H9 (cell line): ENCODE measurements at regions not wholly inside any gene's neighbourhood (a gene's known extent, or its start where the extent isn't known, plus 50 kb on each side); places are given as distances from the start of the nearest gene placed in this dataset.

ENCODE experiments used
- DNase-seq: peaks from one replicate; pipeline ENCODE4 v3.0.0-alpha.2; 2017
- H2AFZ ChIP-seq: one replicate; pipeline ENCODE4 v1.6.1; 2013; ENCODE audit warnings: mild to moderate bottlenecking, low read length, control low read depth, moderate library complexity
- H2AK5ac ChIP-seq: 2 replicates; pipeline ENCODE4 v1.6.1; 2013; ENCODE audit warnings: low read length, control low read depth, mixed read lengths; ENCODE audit not compliant: insufficient read length
- H2BK120ac ChIP-seq: one replicate; pipeline ENCODE4 v1.6.1; 2013; ENCODE audit warnings: low read depth, mild to moderate bottlenecking, low read length, control low read depth, inconsistent platforms; ENCODE audit not compliant: poor library complexity, severe bottlenecking
- H2BK12ac ChIP-seq: 2 replicates; pipeline ENCODE4 v1.6.1; 2013; ENCODE audit warnings: low read length, control low read depth, mixed read lengths, low read depth; ENCODE audit not compliant: insufficient read length
- H2BK15ac ChIP-seq: 2 replicates; pipeline ENCODE4 v1.6.1; 2013; ENCODE audit warnings: low read depth, low read length, control low read depth
- H2BK20ac ChIP-seq: one replicate; pipeline ENCODE4 v1.6.1; 2013; ENCODE audit warnings: low read depth, mild to moderate bottlenecking, low read length, control low read depth, inconsistent platforms; ENCODE audit not compliant: poor library complexity, severe bottlenecking
- H2BK5ac ChIP-seq: 2 replicates; pipeline ENCODE4 v1.6.1; 2013; ENCODE audit warnings: low read length, control low read depth, mixed read lengths; ENCODE audit not compliant: insufficient read length
- H3K14ac ChIP-seq: 2 replicates; pipeline ENCODE4 v1.6.1; 2013; ENCODE audit warnings: low read length, control low read depth; ENCODE audit not compliant: insufficient read depth
- H3K18ac ChIP-seq: 2 replicates; pipeline ENCODE4 v1.6.1; 2013; ENCODE audit warnings: low read depth, mild to moderate bottlenecking, mixed read lengths, low read length, control low read depth; ENCODE audit not compliant: insufficient read length
- H3K23ac ChIP-seq: 2 replicates; pipeline ENCODE4 v1.6.1; 2013; ENCODE audit warnings: low read length, control low read depth, mixed read lengths, low read depth; ENCODE audit not compliant: insufficient read length
- H3K23me2 ChIP-seq: 2 replicates; pipeline ENCODE4 v1.6.1; 2013; ENCODE audit warnings: low read depth, mild to moderate bottlenecking, mixed read lengths, low read length, control low read depth; ENCODE audit not compliant: insufficient read length, poor library complexity, severe bottlenecking
- H3K27ac ChIP-seq: 2 replicates; pipeline ENCODE4 v1.5.1; 2013; ENCODE audit warnings: low read length, control low read depth, mixed read lengths, low read depth; ENCODE audit not compliant: insufficient read length
- H3K27me3 ChIP-seq: 2 replicates; pipeline ENCODE4 v1.6.1; 2013; ENCODE audit warnings: low read length, control low read depth, inconsistent platforms; ENCODE audit not compliant: insufficient read depth
- H3K4ac ChIP-seq: 2 replicates; pipeline ENCODE4 v1.6.1; 2013; ENCODE audit warnings: low read depth, mild to moderate bottlenecking, control low read depth, inconsistent platforms, low read length, moderate library complexity
- H3K4me1 ChIP-seq: 2 replicates; pipeline ENCODE4 v1.6.1; 2013; ENCODE audit warnings: low read length, control low read depth, inconsistent platforms; ENCODE audit not compliant: insufficient read depth
- H3K4me2 ChIP-seq: 2 replicates; pipeline ENCODE4 v1.6.1; 2013; ENCODE audit warnings: low read length, control low read depth, mixed read lengths; ENCODE audit not compliant: insufficient read length, insufficient read depth
- H3K56ac ChIP-seq: 2 replicates; pipeline ENCODE4 v1.6.1; 2013; ENCODE audit warnings: low read depth, mild to moderate bottlenecking, mixed read lengths, low read length, control low read depth; ENCODE audit not compliant: insufficient read length
- H3K79me1 ChIP-seq: 2 replicates; pipeline ENCODE4 v1.6.1; 2013; ENCODE audit warnings: low read depth, mild to moderate bottlenecking, moderate library complexity, low read length, control low read depth, inconsistent platforms; ENCODE audit not compliant: insufficient read depth, poor library complexity, severe bottlenecking
- H3K79me2 ChIP-seq: 2 replicates; pipeline ENCODE4 v1.6.1; 2013; ENCODE audit warnings: low read length, control low read depth, inconsistent platforms; ENCODE audit not compliant: insufficient read depth
- H3K9ac ChIP-seq: 2 replicates; pipeline ENCODE4 v1.6.1; 2013; ENCODE audit warnings: low read length, control low read depth, mixed read lengths; ENCODE audit not compliant: insufficient read length; ENCODE audit errors: extremely low read depth
- H3K9me3 ChIP-seq: one replicate; pipeline ENCODE4 v1.6.1; 2013; ENCODE audit warnings: low read depth, low read length, inconsistent platforms; ENCODE audit not compliant: control insufficient read depth
- H3T11ph ChIP-seq: one replicate; pipeline ENCODE4 v1.6.1; 2013; ENCODE audit warnings: mild to moderate bottlenecking, low read length, control low read depth, inconsistent platforms
- H4K20me1 ChIP-seq: one replicate; pipeline ENCODE4 v1.6.1; 2013; ENCODE audit not compliant: control insufficient read depth, insufficient read length, insufficient read depth
- H4K5ac ChIP-seq: 2 replicates; pipeline ENCODE4 v1.6.1; 2013; ENCODE audit warnings: low read depth, mild to moderate bottlenecking, mixed read lengths, low read length, control low read depth; ENCODE audit not compliant: insufficient read length
- H4K8ac ChIP-seq: replicated peaks from 2 replicates; pipeline ENCODE4 v1.6.1; 2013; ENCODE audit warnings: low read length, control low read depth, mixed read lengths, low read depth; ENCODE audit not compliant: insufficient read length
- H4K91ac ChIP-seq: 2 replicates; pipeline ENCODE4 v1.6.1; 2013; ENCODE audit warnings: low read depth, mild to moderate bottlenecking, moderate library complexity, mixed read lengths, low read length, control low read depth; ENCODE audit not compliant: insufficient read length
- H3K27ac Mint-ChIP-seq, 3 experiments: 2 replicates in 2 of 3; 3 replicates in 1 of 3; pipeline ENCODE4 v1.8.0; 2020 to 2021; ENCODE audit warnings: mixed read lengths in 3 of 3, mild to moderate bottlenecking in 1 of 3, moderate library complexity in 1 of 3
- H3K27me3 Mint-ChIP-seq: 2 replicates; pipeline ENCODE4 v1.8.0; 2021; ENCODE audit warnings: low read depth, mild to moderate bottlenecking, moderate library complexity, mixed read lengths
- H3K36me3 Mint-ChIP-seq, 3 experiments: 2 replicates in 2 of 3; 3 replicates in 1 of 3; pipeline ENCODE4 v1.8.0; 2020 to 2021; ENCODE audit warnings: low read depth in 3 of 3, mixed read lengths in 3 of 3; ENCODE audit not compliant: insufficient read depth in 1 of 3
- H3K4me1 Mint-ChIP-seq, 2 experiments: 2 replicates each; pipeline ENCODE4 v1.8.0; 2020; ENCODE audit warnings: mixed read lengths in 2 of 2
- H3K4me3 Mint-ChIP-seq, 2 experiments: 2 replicates in 1 of 2; 3 replicates in 1 of 2; pipeline ENCODE4 v1.8.0; 2020 to 2021; ENCODE audit warnings: mild to moderate bottlenecking in 2 of 2, mixed read lengths in 2 of 2, moderate library complexity in 1 of 2
- H3K9me3 Mint-ChIP-seq, 2 experiments: 2 replicates in 1 of 2; 3 replicates in 1 of 2; pipeline ENCODE4 v1.8.0; 2020; ENCODE audit warnings: mild to moderate bottlenecking in 2 of 2, mixed read lengths in 2 of 2, moderate library complexity in 1 of 2
- CTCF ChIP-seq: fragments of 200-600 bp; sonication (generic); conservative IDR thresholded peaks from 3 replicates; pipeline ENCODE4 v1.8.0; 2021; ENCODE audit warnings: antibody characterized with exemption, mild to moderate bottlenecking
- WGBS: extraction: QIAGEN DNeasy Blood & Tissue Kit; methylation state at CpG from one replicate; pipeline ENCODE4 v1.1.7; 2013; ENCODE audit warnings: missing lambda C conversion rate, low lambda C conversion rate, mixed read lengths; ENCODE audit not compliant: insufficient read length; ENCODE audit errors: extremely low coverage; 5-methylcytosine and 5-hydroxymethylcytosine counted together

GRCh38 chr12:111251787-111252186 is 117.1 kb downstream of the PHETA1 start:
- no peaks in the 10 kb centered on the region for H3K79me1 ChIP-seq
- H3K14ac ChIP-seq, result no peak overlapping the region
- no peak overlapping the region for H3K4me2 ChIP-seq
- no peak overlapping the region for H3K9ac ChIP-seq
- H3K18ac ChIP-seq, result no peak overlapping the region
- H4K8ac ChIP-seq, result no peak overlapping the region
- H3K23me2 ChIP-seq, result no peaks in the 10 kb centered on the region
- Mint-ChIP-seq H3K27me3 (peaks cover 2% of the 10 kb centered on the region), H3K4me1 (peaks cover 0 to 11% of the 10 kb centered on the region in 2 experiments; a peak in 2 of 4 replicates), H3K9me3 (no peaks in the 10 kb centered on the region), H3K4me3 (no peak overlapping the region), H3K27ac (no peak overlapping the region), H3K36me3 (no peaks in the 10 kb centered on the region)
- H2AK5ac ChIP-seq, result no peak overlapping the region
- H4K5ac ChIP-seq, result no peak overlapping the region
- no peak overlapping the region for H2BK120ac ChIP-seq
- no peak for TF ChIP-seq CTCF
- no peak overlapping the region for H3T11ph ChIP-seq
- H2BK5ac ChIP-seq, result no peak overlapping the region
- WGBS, result no CpG with 5 or more reads among the region's 7 CpGs
- H2BK15ac ChIP-seq, result no peak overlapping the region
- no peaks in the 10 kb centered on the region for H4K20me1 ChIP-seq
- H2AFZ ChIP-seq, result no peak overlapping the region
- no peak overlapping the region for H3K27ac ChIP-seq
- H2BK20ac ChIP-seq, result no peak overlapping the region
- no peak overlapping the region for H4K91ac ChIP-seq
- H3K56ac ChIP-seq, result no peak overlapping the region
- H3K23ac ChIP-seq, result no peak overlapping the region
- no peak for DNase-seq
- H3K9me3 ChIP-seq, result no peaks in the 10 kb centered on the region
- no peak overlapping the region for H2BK12ac ChIP-seq
- H3K27me3 ChIP-seq, result no peaks in the 10 kb centered on the region
- H3K4ac ChIP-seq, result no peak overlapping the region
- no peaks in the 10 kb centered on the region for H3K79me2 ChIP-seq
- no peaks in the 10 kb centered on the region; the same call in 1 of the 2 replicates for H3K4me1 ChIP-seq
